Neural progenitor cell (in vitro differentiated cells): ENCODE measurements at regions not wholly inside any gene's neighbourhood (a gene's known extent, or its start where the extent isn't known, plus 50 kb on each side); places are given as distances from the start of the nearest gene placed in this dataset.
"Not testable (repeated sequence)": the region's sequence is repeated elsewhere in the genome, so short reads cannot be mapped to it uniquely, and the experiment has no call there.

Experiments used
- DNase-seq: peaks from one replicate; pipeline ENCODE4 v3.0.0-alpha.2; 2016; ENCODE audit warnings: low spot score
- H2AFZ ChIP-seq: fragments of 200-600 bp; sonication (generic); replicated peaks from 2 replicates; pipeline ENCODE4 v1.6.1; 2016; ENCODE audit warnings: antibody characterized with exemption
- H3F3A ChIP-seq: fragments of 200-600 bp; sonication (generic); 2 replicates; pipeline ENCODE4 v1.6.1; 2016; ENCODE audit warnings: antibody characterized with exemption, low read depth
- H3K27ac ChIP-seq: fragments of 200-600 bp; sonication (generic); 2 replicates; pipeline ENCODE4 v1.5.1; 2016; ENCODE audit warnings: mild to moderate bottlenecking
- H3K27me3 ChIP-seq: fragments of 200-600 bp; sonication (generic); 2 replicates; pipeline ENCODE4 v1.6.1; 2016; ENCODE audit warnings: mild to moderate bottlenecking, moderate library complexity
- H3K36me3 ChIP-seq: fragments of 200-600 bp; sonication (generic); 2 replicates; pipeline ENCODE4 v1.5.1; 2016
- H3K4me1 ChIP-seq: fragments of 200-600 bp; sonication (generic); 2 replicates; pipeline ENCODE4 v1.6.1; 2016; ENCODE audit warnings: mixed run types
- H3K4me2 ChIP-seq: fragments of 200-600 bp; sonication (generic); 2 replicates; pipeline ENCODE4 v1.6.1; 2016
- H3K4me3 ChIP-seq: fragments of 200-600 bp; sonication (generic); 2 replicates; pipeline ENCODE4 v1.5.1; 2016
- H3K79me2 ChIP-seq: fragments of 200-600 bp; sonication (generic); 2 replicates; pipeline ENCODE4 v1.6.1; 2016; ENCODE audit warnings: low read depth
- H3K9ac ChIP-seq: fragments of 200-600 bp; sonication (generic); 2 replicates; pipeline ENCODE4 v1.6.1; 2016
- H3K9me3 ChIP-seq: fragments of 200-600 bp; sonication (generic); 2 replicates; pipeline ENCODE4 v1.5.1; 2016; ENCODE audit warnings: low read depth
- H4K20me1 ChIP-seq: fragments of 200-600 bp; sonication (generic); 2 replicates; pipeline ENCODE4 v1.6.1; 2016; ENCODE audit warnings: low read depth
- H3K27ac Mint-ChIP-seq: 3 replicates; pipeline ENCODE4 v1.8.0; 2021; ENCODE audit warnings: mixed read lengths
- H3K27me3 Mint-ChIP-seq: 2 replicates; pipeline ENCODE4 v1.8.0; 2022; ENCODE audit warnings: low read depth, mild to moderate bottlenecking, inconsistent platforms, moderate library complexity, mixed read lengths; ENCODE audit not compliant: insufficient read depth
- H3K36me3 Mint-ChIP-seq: 3 replicates; pipeline ENCODE4 v1.8.0; 2021; ENCODE audit warnings: mixed read lengths
- H3K4me1 Mint-ChIP-seq: 3 replicates; pipeline ENCODE4 v1.8.0; 2021; ENCODE audit warnings: mixed read lengths
- H3K4me3 Mint-ChIP-seq: 3 replicates; pipeline ENCODE4 v1.8.0; 2021; ENCODE audit warnings: mild to moderate bottlenecking, moderate library complexity, mixed read lengths
- H3K9me3 Mint-ChIP-seq: 3 replicates; pipeline ENCODE4 v1.8.0; 2020; ENCODE audit warnings: mixed read lengths
- CTCF ChIP-seq: fragments of 200-600 bp; sonication (generic); IDR thresholded peaks from 2 replicates; pipeline ENCODE4 v1.5.1; 2017; ENCODE audit warnings: antibody characterized with exemption, mild to moderate bottlenecking
- EZH2 ChIP-seq: fragments of 200-600 bp; sonication (generic); IDR thresholded peaks from 2 replicates; pipeline ENCODE4 v1.6.1; 2017; ENCODE audit warnings: antibody characterized with exemption, mild to moderate bottlenecking, moderate library complexity
- EZH2phosphoT487 ChIP-seq: fragments of 200-600 bp; sonication (generic); IDR thresholded peaks from 2 replicates; pipeline ENCODE4 v1.6.1; 2017; ENCODE audit warnings: antibody characterized with exemption

- TF ChIP-seq CTCF (no peak), EZH2phosphoT487 (no peak), EZH2 (no peak)
- peaks cover 16% of the 10 kb centered on the region for H3K4me1 Mint-ChIP-seq
- Histone ChIP-seq H3K79me2 (no peaks in the 10 kb centered on the region), H3K4me2 (no peak overlapping the region), H3K4me3 (no peak overlapping the region), H3F3A (peaks cover 12% of the 10 kb centered on the region), H2AFZ (no peak overlapping the region), H3K36me3 (no peaks in the 10 kb centered on the region), H3K9me3 (no peaks in the 10 kb centered on the region), H3K4me1 (peaks cover 18% of the 10 kb centered on the region), H4K20me1 (no peaks in the 10 kb centered on the region), H3K9ac (no peak overlapping the region), H3K27ac (no peak overlapping the region), H3K27me3 (no peaks in the 10 kb centered on the region)
- H3K4me3 Mint-ChIP-seq, result no peak overlapping the region
- no peaks in the 10 kb centered on the region for H3K36me3 Mint-ChIP-seq
- H3K27me3 Mint-ChIP-seq, result peaks cover 3% of the 10 kb centered on the region
- peaks cover 4% of the 10 kb centered on the region for H3K9me3 Mint-ChIP-seq
- H3K27ac Mint-ChIP-seq, result no peak overlapping the region
- DNase-seq, result no peak
Observed at GRCh38 chrX:41014776-41015360, 70.4 kb upstream of the USP9X start.

GRCh38 chrX:41017785-41018184, 67.5 kb upstream of the USP9X start:
- not testable (repeated sequence) for H3K9ac ChIP-seq, H3K9me3 ChIP-seq, H3K27ac Mint-ChIP-seq, DNase-seq, H3K79me2 ChIP-seq, H2AFZ ChIP-seq, H3F3A ChIP-seq, H3K9me3 Mint-ChIP-seq, H3K4me3 Mint-ChIP-seq, H3K27ac ChIP-seq, H3K4me2 ChIP-seq, H3K27me3 Mint-ChIP-seq, H3K4me3 ChIP-seq, H4K20me1 ChIP-seq, H3K27me3 ChIP-seq, H3K36me3 Mint-ChIP-seq, H3K36me3 ChIP-seq
- H3K4me1 ChIP-seq, result peaks cover 10% of the 10 kb centered on the region
- H3K4me1 Mint-ChIP-seq, result peaks cover 11% of the 10 kb centered on the region

GRCh38 chrX:41018391-41019040, 66.7 kb upstream of the USP9X start:
- not testable (repeated sequence) for H3K36me3 ChIP-seq, H3K36me3 Mint-ChIP-seq, H3K9me3 ChIP-seq, H3K4me2 ChIP-seq, H3F3A ChIP-seq, H3K4me3 ChIP-seq, H4K20me1 ChIP-seq, DNase-seq, H3K9me3 Mint-ChIP-seq, H3K79me2 ChIP-seq, H3K9ac ChIP-seq, H3K27me3 ChIP-seq, H3K27me3 Mint-ChIP-seq
- H3K4me3 Mint-ChIP-seq, result peak overlapping the region; percentile 0
- Histone ChIP-seq H2AFZ (peak overlapping the region; percentile 74), H3K4me1 (peaks cover 10% of the 10 kb centered on the region), H3K27ac (peak overlapping the region; percentile 7)
- peaks cover 11% of the 10 kb centered on the region for H3K4me1 Mint-ChIP-seq
- H3K27ac Mint-ChIP-seq, result peak overlapping the region; percentile 95

- Histone ChIP-seq H3F3A (peaks cover 9% of the 10 kb centered on the region), H2AFZ (peak overlapping the region; percentile 74), H3K9me3 (peaks cover 3% of the 10 kb centered on the region), H3K27me3 (no peaks in the 10 kb centered on the region), H3K36me3 (no peaks in the 10 kb centered on the region), H3K4me1 (peaks cover 10% of the 10 kb centered on the region), H3K4me3 (no peak overlapping the region), H3K9ac (no peak overlapping the region), H4K20me1 (no peaks in the 10 kb centered on the region), H3K79me2 (no peaks in the 10 kb centered on the region), H3K27ac (peak overlapping the region; percentile 7), H3K4me2 (no peak overlapping the region)
- TF ChIP-seq EZH2phosphoT487, result no peak
- TF ChIP-seq CTCF, result no peak
- TF ChIP-seq EZH2, result no peak
- Mint-ChIP-seq H3K36me3 (no peaks in the 10 kb centered on the region), H3K4me3 (peak overlapping the region; percentile 0), H3K27me3 (peaks cover 3% of the 10 kb centered on the region), H3K4me1 (peaks cover 11% of the 10 kb centered on the region), H3K27ac (peak overlapping the region; percentile 95), H3K9me3 (peaks cover 10% of the 10 kb centered on the region)
- no peak for DNase-seq
Observed at GRCh38 chrX:41019041-41019392, 66.2 kb upstream of the USP9X start.
